ENCODE measurements at regions not wholly inside any gene's neighbourhood (a gene's known extent, or its start where the extent isn't known, plus 50 kb on each side); places are given as distances from the start of the nearest gene placed in this dataset.
"Not testable (repeated sequence)": the region's sequence is repeated elsewhere in the genome, so short reads cannot be mapped to it uniquely, and the experiment has no call there.

DNA sequence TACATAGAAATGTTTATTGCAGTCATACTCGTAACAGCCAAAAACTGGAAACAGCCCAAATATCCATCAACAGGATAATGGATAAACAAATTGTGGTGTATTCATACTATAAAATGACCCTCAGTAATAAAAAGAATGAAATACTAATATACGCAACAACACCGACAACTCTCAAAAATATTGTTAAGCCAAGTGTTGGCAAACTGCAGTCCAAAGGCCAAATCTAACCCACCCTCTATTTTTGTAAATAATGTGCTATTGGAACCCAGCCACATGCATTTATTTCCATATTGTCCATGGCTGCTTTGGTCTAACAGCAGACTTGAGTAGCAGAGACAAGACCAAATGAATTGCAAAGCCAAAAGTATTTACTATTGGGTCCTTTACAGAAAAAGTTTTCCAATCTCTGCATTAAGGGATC is 151.0 kb downstream of the MREG start:
- Histone ChIP-seq H2BK15ac (replicated peaks; ENCODE audit: low read depth) (no peak overlapping the region), H4K5ac (ENCODE audit: low read length) (no peak overlapping the region)
- no CpG with 5 or more reads among the region's 3 CpGs for WGBS (ENCODE audit: extremely low coverage, insufficient coverage, low lambda C conversion rate)

DNA sequence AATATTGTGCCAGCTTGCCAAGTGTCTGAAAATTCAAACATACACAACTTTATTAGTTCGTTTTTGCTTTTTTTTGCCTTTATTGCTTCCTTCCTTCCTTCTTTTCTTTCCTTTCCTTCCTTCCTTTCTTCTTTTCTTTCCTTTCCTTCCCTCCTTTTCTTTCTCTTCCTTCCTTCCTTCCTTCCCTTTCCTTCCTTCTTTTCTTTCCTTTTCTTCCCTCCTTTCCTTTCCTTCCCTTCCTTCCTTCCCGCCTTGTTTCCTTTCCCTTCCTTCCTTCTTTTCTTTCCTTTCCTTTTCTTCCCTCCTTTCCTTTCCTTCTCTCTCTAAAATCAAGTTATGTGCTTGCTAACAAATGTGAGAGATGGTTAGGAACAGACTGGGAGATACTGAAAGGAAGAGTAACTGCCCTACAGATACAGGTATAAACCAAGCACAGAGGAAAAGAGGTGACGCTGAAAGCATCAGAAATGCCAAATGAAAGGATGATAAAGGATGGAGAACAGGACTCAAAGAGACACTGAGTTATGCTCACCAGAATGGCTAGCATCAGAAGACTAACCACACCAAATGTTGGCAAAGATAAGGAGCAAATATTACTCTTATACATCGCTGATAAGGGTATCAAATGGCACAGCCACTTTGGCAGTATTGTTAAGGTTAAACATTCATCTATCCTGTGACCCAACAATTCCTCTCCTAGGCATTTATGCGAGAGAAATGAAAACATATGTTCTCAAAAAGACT is 151.6 kb downstream of the MREG start:
- Histone ChIP-seq H3K27ac (ENCODE audit: low read depth, low read length) (no peak overlapping the region), H3K79me2 (ENCODE audit: control insufficient read depth, insufficient read depth, low read length) (no peaks in the 10 kb centered on the region), H3K79me1 (ENCODE audit: low read length) (no peaks in the 10 kb centered on the region), H2BK15ac (replicated peaks; ENCODE audit: low read depth) (no peak overlapping the region), H3K4me3 (ENCODE audit: low read length) (no peak overlapping the region), H4K8ac (ENCODE audit: low read depth, low read length) (no peak overlapping the region), H3K18ac (ENCODE audit: low read length) (no peak overlapping the region), H3K4me2 (ENCODE audit: low read length) (no peak overlapping the region), H3K23ac (ENCODE audit: low read length) (no peak overlapping the region), H3K9ac (ENCODE audit: low read length) (no peak overlapping the region), H3K4ac (ENCODE audit: low read depth, low read length) (no peak overlapping the region), H2AK5ac (ENCODE audit: low read length) (no peak overlapping the region), H3K36me3 (ENCODE audit: control insufficient read depth, insufficient read depth, low read length) (no peaks in the 10 kb centered on the region), H3K4me1 (ENCODE audit: control insufficient read depth, low read depth, low read length) (no peaks in the 10 kb centered on the region), H3K56ac (ENCODE audit: low read length) (no peak overlapping the region), H4K5ac (ENCODE audit: low read length) (no peak overlapping the region), H3K27me3 (ENCODE audit: insufficient read depth, low read length, poor library complexity) (no peaks in the 10 kb centered on the region), H2BK120ac (ENCODE audit: low read depth, low read length) (no peak overlapping the region), H2BK5ac (ENCODE audit: low read length) (no peak overlapping the region)
- no CpG with 5 or more reads among the region's 5 CpGs for WGBS (ENCODE audit: extremely low coverage, insufficient coverage, low lambda C conversion rate)
- no peak for DNase-seq

More for the DNA sequence above, 151.0 kb downstream of the MREG start:
- H3K23ac ChIP-seq (ENCODE audit: low read length), result no peak overlapping the region
- H4K8ac ChIP-seq (ENCODE audit: low read depth, low read length), result no peak overlapping the region
- no peak for DNase-seq
- no peaks in the 10 kb centered on the region for H3K4me1 ChIP-seq (ENCODE audit: control insufficient read depth, low read depth, low read length)
- H3K79me1 ChIP-seq (ENCODE audit: low read length), result no peaks in the 10 kb centered on the region
- no peak overlapping the region for H2AK5ac ChIP-seq (ENCODE audit: low read length)
- H3K4me2 ChIP-seq (ENCODE audit: low read length), result no peak overlapping the region
- no peaks in the 10 kb centered on the region for H3K79me2 ChIP-seq (ENCODE audit: control insufficient read depth, insufficient read depth, low read length)
- no peak overlapping the region for H3K56ac ChIP-seq (ENCODE audit: low read length)
- H3K4ac ChIP-seq (ENCODE audit: low read depth, low read length), result no peak overlapping the region
- no peak overlapping the region for H3K4me3 ChIP-seq (ENCODE audit: low read length)
- H3K18ac ChIP-seq (ENCODE audit: low read length), result no peak overlapping the region
- no peak overlapping the region for H2BK120ac ChIP-seq (ENCODE audit: low read depth, low read length)
- H3K9ac ChIP-seq (ENCODE audit: low read length), result no peak overlapping the region
- no peaks in the 10 kb centered on the region for H3K27me3 ChIP-seq (ENCODE audit: insufficient read depth, low read length, poor library complexity)
- no peaks in the 10 kb centered on the region for H3K36me3 ChIP-seq (ENCODE audit: control insufficient read depth, insufficient read depth, low read length)
- H2BK5ac ChIP-seq (ENCODE audit: low read length), result no peak overlapping the region
- no peak overlapping the region for H3K27ac ChIP-seq (ENCODE audit: low read depth, low read length)

DNA sequence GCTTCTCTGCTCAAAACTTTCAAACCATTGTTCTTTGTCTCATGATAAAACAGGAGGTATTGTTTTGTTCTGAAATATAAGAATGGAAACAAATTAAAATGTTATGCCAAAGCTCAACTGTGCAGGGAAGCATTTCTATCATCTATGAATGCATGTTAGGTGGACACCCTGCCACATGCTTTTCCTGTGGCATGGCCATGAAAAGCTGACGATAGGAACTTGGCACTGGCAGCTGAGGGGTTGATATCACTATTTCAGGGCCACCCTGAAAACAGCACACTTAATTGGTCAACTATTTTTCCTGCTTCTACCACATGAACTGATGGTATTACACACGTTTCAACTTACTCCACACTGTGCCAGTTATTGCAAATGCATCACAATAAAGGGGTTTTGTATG is 157.3 kb downstream of the MREG start:
- no peak overlapping the region for H2BK120ac ChIP-seq (ENCODE audit: low read depth, low read length)
- no peaks in the 10 kb centered on the region for H3K27me3 ChIP-seq (ENCODE audit: insufficient read depth, low read length, poor library complexity)
- no CpG with 5 or more reads among the region's 2 CpGs for WGBS (ENCODE audit: extremely low coverage, insufficient coverage, low lambda C conversion rate)
- no peak overlapping the region for H3K56ac ChIP-seq (ENCODE audit: low read length)
- H3K23ac ChIP-seq (ENCODE audit: low read length), result no peak overlapping the region
- no peak overlapping the region for H3K4me3 ChIP-seq (ENCODE audit: low read length)
- H3K9ac ChIP-seq (ENCODE audit: low read length), result no peak overlapping the region
- H3K79me1 ChIP-seq (ENCODE audit: low read length), result no peaks in the 10 kb centered on the region
- H3K18ac ChIP-seq (ENCODE audit: low read length), result no peak overlapping the region
- H3K36me3 ChIP-seq (ENCODE audit: control insufficient read depth, insufficient read depth, low read length), result no peaks in the 10 kb centered on the region
- H3K4me2 ChIP-seq (ENCODE audit: low read length), result no peak overlapping the region
- H3K79me2 ChIP-seq (ENCODE audit: control insufficient read depth, insufficient read depth, low read length), result no peaks in the 10 kb centered on the region
- H3K27ac ChIP-seq (ENCODE audit: low read depth, low read length), result no peak overlapping the region
- H4K8ac ChIP-seq (ENCODE audit: low read depth, low read length), result no peak overlapping the region
- H3K4me1 ChIP-seq (ENCODE audit: control insufficient read depth, low read depth, low read length), result no peaks in the 10 kb centered on the region
- H2BK15ac ChIP-seq (replicated peaks; ENCODE audit: low read depth), result no peak overlapping the region
- no peak overlapping the region for H2BK5ac ChIP-seq (ENCODE audit: low read length)
- DNase-seq, result no peak
- no peak overlapping the region for H2AK5ac ChIP-seq (ENCODE audit: low read length)
- no peak overlapping the region for H4K5ac ChIP-seq (ENCODE audit: low read length)
- no peak overlapping the region for H3K4ac ChIP-seq (ENCODE audit: low read depth, low read length)

DNA sequence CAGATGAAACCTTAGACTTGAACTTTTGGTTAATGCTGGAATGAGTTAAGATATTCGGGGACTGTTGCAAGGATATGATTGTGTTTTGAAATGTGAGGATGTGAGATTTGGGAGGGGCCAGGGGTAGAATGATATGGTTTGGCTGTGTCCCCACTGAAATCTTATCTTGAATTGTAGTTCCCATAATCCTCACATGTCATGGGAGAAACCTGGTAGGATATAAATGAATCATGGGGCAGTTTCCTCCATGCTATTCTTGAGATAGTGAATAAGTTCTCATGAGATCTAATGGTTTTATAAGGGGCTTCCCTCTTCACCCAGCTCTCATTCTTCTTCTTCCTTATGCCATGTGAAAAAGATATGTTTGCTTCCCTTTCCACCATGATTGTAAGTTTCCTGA is 158.0 kb downstream of the MREG start:
- not testable (repeated sequence) for H3K4me3 ChIP-seq (ENCODE audit: low read length); H3K4me2 ChIP-seq (ENCODE audit: low read length); H2BK15ac ChIP-seq (replicated peaks; ENCODE audit: low read depth); H3K4me1 ChIP-seq (ENCODE audit: control insufficient read depth, low read depth, low read length); H4K5ac ChIP-seq (ENCODE audit: low read length); H2AK5ac ChIP-seq (ENCODE audit: low read length); H3K79me2 ChIP-seq (ENCODE audit: control insufficient read depth, insufficient read depth, low read length); H3K27ac ChIP-seq (ENCODE audit: low read depth, low read length); H3K56ac ChIP-seq (ENCODE audit: low read length); H3K4ac ChIP-seq (ENCODE audit: low read depth, low read length); H3K36me3 ChIP-seq (ENCODE audit: control insufficient read depth, insufficient read depth, low read length); H3K79me1 ChIP-seq (ENCODE audit: low read length); H4K8ac ChIP-seq (ENCODE audit: low read depth, low read length); H2BK120ac ChIP-seq (ENCODE audit: low read depth, low read length); DNase-seq; H2BK5ac ChIP-seq (ENCODE audit: low read length); H3K27me3 ChIP-seq (ENCODE audit: insufficient read depth, low read length, poor library complexity); H3K18ac ChIP-seq (ENCODE audit: low read length); H3K23ac ChIP-seq (ENCODE audit: low read length); H3K9ac ChIP-seq (ENCODE audit: low read length)
- WGBS (ENCODE audit: extremely low coverage, insufficient coverage, low lambda C conversion rate), result no CpG with 5 or more reads among the region's 1 CpG

DNA sequence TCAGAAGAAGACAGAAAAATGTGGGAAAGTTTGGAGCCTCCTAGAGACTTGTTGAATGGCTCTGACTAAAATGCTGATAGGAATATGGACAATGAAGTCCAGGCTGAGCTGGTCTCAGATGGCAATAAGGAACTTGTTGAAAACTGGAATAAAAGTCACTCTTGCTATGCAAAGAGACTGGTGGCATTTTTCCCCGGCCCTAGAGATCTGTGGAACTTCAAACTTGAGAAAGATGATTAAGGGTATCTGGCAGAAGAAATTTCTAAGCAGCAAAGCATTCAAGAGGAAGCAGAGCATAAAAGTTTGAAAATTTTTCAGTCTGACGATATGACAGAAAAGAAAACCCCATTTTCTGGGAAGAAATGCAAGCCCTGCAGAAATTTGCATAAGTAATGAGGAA is 159.3 kb downstream of the MREG start:
- Histone ChIP-seq H2AK5ac (ENCODE audit: low read length) (no peak overlapping the region), H3K27me3 (ENCODE audit: insufficient read depth, low read length, poor library complexity) (no peaks in the 10 kb centered on the region), H4K5ac (ENCODE audit: low read length) (no peak overlapping the region), H3K18ac (ENCODE audit: low read length) (no peak overlapping the region), H3K4me2 (ENCODE audit: low read length) (no peak overlapping the region), H3K79me1 (ENCODE audit: low read length) (no peaks in the 10 kb centered on the region), H2BK120ac (ENCODE audit: low read depth, low read length) (no peak overlapping the region), H2BK15ac (replicated peaks; ENCODE audit: low read depth) (no peak overlapping the region), H3K56ac (ENCODE audit: low read length) (no peak overlapping the region), H3K4me3 (ENCODE audit: low read length) (no peak overlapping the region), H3K4me1 (ENCODE audit: control insufficient read depth, low read depth, low read length) (no peaks in the 10 kb centered on the region), H3K4ac (ENCODE audit: low read depth, low read length) (no peak overlapping the region), H3K23ac (ENCODE audit: low read length) (no peak overlapping the region), H4K8ac (ENCODE audit: low read depth, low read length) (no peak overlapping the region), H3K36me3 (ENCODE audit: control insufficient read depth, insufficient read depth, low read length) (no peaks in the 10 kb centered on the region), H3K79me2 (ENCODE audit: control insufficient read depth, insufficient read depth, low read length) (no peaks in the 10 kb centered on the region), H2BK5ac (ENCODE audit: low read length) (no peak overlapping the region), H3K27ac (ENCODE audit: low read depth, low read length) (no peak overlapping the region), H3K9ac (ENCODE audit: low read length) (no peak overlapping the region)
- WGBS (ENCODE audit: extremely low coverage, insufficient coverage, low lambda C conversion rate), result no CpG with 5 or more reads among the region's 2 CpGs
- DNase-seq, result no peak

DNA sequence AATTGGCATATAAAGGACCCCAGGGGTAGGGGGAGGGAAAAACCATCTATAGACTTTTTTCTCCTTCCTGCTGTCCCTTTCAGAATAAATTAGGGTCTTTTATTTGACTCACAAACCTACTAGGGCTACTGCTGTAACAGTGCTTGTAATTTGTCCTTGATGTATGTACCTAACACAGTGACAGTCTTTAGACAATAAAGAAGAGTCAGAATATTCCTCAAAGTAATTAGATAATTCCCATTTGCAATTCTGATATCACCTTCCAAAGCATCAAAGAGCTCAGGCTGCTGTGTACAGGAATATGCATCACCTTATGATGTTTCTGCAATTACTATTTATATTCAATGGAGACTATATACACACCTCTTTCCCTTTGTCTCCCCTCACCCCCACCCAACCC is 161.7 kb downstream of the MREG start:
- H3K56ac ChIP-seq (ENCODE audit: low read length), result no peak overlapping the region
- no peak overlapping the region for H3K9ac ChIP-seq (ENCODE audit: low read length)
- H3K4me3 ChIP-seq (ENCODE audit: low read length), result no peak overlapping the region
- no peak overlapping the region for H3K23ac ChIP-seq (ENCODE audit: low read length)
- no peak for DNase-seq
- H3K4ac ChIP-seq (ENCODE audit: low read depth, low read length), result no peak overlapping the region
- H3K79me2 ChIP-seq (ENCODE audit: control insufficient read depth, insufficient read depth, low read length), result no peaks in the 10 kb centered on the region
- H2BK120ac ChIP-seq (ENCODE audit: low read depth, low read length), result no peak overlapping the region
- H3K4me1 ChIP-seq (ENCODE audit: control insufficient read depth, low read depth, low read length), result no peaks in the 10 kb centered on the region
- H3K27ac ChIP-seq (ENCODE audit: low read depth, low read length), result no peak overlapping the region
- no peak overlapping the region for H2BK15ac ChIP-seq (replicated peaks; ENCODE audit: low read depth)
- no peak overlapping the region for H3K18ac ChIP-seq (ENCODE audit: low read length)
- no peaks in the 10 kb centered on the region for H3K27me3 ChIP-seq (ENCODE audit: insufficient read depth, low read length, poor library complexity)
- H2AK5ac ChIP-seq (ENCODE audit: low read length), result no peak overlapping the region
- H3K4me2 ChIP-seq (ENCODE audit: low read length), result no peak overlapping the region
- H3K36me3 ChIP-seq (ENCODE audit: control insufficient read depth, insufficient read depth, low read length), result no peaks in the 10 kb centered on the region
- no peaks in the 10 kb centered on the region for H3K79me1 ChIP-seq (ENCODE audit: low read length)
- H2BK5ac ChIP-seq (ENCODE audit: low read length), result no peak overlapping the region
- no peak overlapping the region for H4K5ac ChIP-seq (ENCODE audit: low read length)
- no peak overlapping the region for H4K8ac ChIP-seq (ENCODE audit: low read depth, low read length)
